Chondrocyte (in vitro differentiated cells): ENCODE measurements at regions not wholly inside any gene's neighbourhood (a gene's known extent, or its start where the extent isn't known, plus 50 kb on each side); places are given as distances from the start of the nearest gene placed in this dataset.
"Not testable (repeated sequence)": the region's sequence is repeated elsewhere in the genome, so short reads cannot be mapped to it uniquely, and the experiment has no call there.

Experiments used
- DNase-seq: peaks from one replicate; pipeline ENCODE4 v3.0.0; 2021; ENCODE audit warnings: mixed read lengths, low spot score
- H3K27ac Mint-ChIP-seq: one replicate; pipeline ENCODE4 v1.8.0; 2021; ENCODE audit warnings: mild to moderate bottlenecking, moderate library complexity, mixed read lengths; ENCODE audit not compliant: unreplicated experiment
- H3K27me3 Mint-ChIP-seq: 2 replicates; pipeline ENCODE4 v1.8.0; 2021; ENCODE audit warnings: low read depth, mixed read lengths
- H3K36me3 Mint-ChIP-seq: 2 replicates; pipeline ENCODE4 v1.8.0; 2021; ENCODE audit warnings: low read depth, mixed read lengths
- H3K4me1 Mint-ChIP-seq: 2 replicates; pipeline ENCODE4 v1.8.0; 2021; ENCODE audit warnings: low read depth, mild to moderate bottlenecking, mixed read lengths
- H3K4me3 Mint-ChIP-seq: one replicate; pipeline ENCODE4 v1.8.0; 2021; ENCODE audit warnings: mild to moderate bottlenecking, moderate library complexity, mixed read lengths; ENCODE audit not compliant: unreplicated experiment
- H3K9me3 Mint-ChIP-seq: 2 replicates; pipeline ENCODE4 v1.8.0; 2021; ENCODE audit warnings: low read depth, mixed read lengths
- TF ChIP-seq, protein P1 (sequence below): fragments of 200-600 bp; sonication (generic); IDR thresholded peaks from 2 replicates; pipeline ENCODE4 v1.5.0; 2021; ENCODE audit warnings: antibody characterized with exemption, mild to moderate bottlenecking, moderate library complexity

DNA sequence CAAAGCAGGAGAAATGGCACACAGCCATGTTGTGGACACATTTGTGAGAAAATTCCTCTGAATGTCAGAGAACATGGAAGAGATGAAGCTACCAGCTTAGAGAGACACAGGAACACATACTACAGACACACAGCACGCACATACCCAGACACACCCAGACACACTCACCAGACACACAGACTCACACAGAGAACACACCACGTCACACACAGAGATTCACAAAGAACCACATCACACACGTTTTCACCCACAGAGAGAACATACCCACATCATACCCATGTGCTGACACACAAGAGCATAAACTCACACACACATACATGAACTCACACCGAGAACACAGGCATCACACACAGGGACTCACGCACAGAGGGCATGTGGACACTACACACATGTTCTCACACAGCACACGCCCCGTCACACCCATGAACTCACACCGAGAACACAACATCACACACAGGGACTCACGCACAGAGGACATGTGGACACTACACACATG, 124.9 kb downstream of the METRNL start:
- H3K9me3 Mint-ChIP-seq: no peaks in the 10 kb centered on the region
- H3K27ac Mint-ChIP-seq: peak overlapping the region; percentile 25
- H3K27me3 Mint-ChIP-seq: no peaks in the 10 kb centered on the region
- H3K36me3 Mint-ChIP-seq: no peaks in the 10 kb centered on the region
- TF ChIP-seq, protein P1, sequence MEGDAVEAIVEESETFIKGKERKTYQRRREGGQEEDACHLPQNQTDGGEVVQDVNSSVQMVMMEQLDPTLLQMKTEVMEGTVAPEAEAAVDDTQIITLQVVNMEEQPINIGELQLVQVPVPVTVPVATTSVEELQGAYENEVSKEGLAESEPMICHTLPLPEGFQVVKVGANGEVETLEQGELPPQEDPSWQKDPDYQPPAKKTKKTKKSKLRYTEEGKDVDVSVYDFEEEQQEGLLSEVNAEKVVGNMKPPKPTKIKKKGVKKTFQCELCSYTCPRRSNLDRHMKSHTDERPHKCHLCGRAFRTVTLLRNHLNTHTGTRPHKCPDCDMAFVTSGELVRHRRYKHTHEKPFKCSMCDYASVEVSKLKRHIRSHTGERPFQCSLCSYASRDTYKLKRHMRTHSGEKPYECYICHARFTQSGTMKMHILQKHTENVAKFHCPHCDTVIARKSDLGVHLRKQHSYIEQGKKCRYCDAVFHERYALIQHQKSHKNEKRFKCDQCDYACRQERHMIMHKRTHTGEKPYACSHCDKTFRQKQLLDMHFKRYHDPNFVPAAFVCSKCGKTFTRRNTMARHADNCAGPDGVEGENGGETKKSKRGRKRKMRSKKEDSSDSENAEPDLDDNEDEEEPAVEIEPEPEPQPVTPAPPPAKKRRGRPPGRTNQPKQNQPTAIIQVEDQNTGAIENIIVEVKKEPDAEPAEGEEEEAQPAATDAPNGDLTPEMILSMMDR: no peak
- no peak for DNase-seq
- no peak overlapping the region for H3K4me3 Mint-ChIP-seq
- peaks cover 45% of the 10 kb centered on the region for H3K4me1 Mint-ChIP-seq

DNA sequence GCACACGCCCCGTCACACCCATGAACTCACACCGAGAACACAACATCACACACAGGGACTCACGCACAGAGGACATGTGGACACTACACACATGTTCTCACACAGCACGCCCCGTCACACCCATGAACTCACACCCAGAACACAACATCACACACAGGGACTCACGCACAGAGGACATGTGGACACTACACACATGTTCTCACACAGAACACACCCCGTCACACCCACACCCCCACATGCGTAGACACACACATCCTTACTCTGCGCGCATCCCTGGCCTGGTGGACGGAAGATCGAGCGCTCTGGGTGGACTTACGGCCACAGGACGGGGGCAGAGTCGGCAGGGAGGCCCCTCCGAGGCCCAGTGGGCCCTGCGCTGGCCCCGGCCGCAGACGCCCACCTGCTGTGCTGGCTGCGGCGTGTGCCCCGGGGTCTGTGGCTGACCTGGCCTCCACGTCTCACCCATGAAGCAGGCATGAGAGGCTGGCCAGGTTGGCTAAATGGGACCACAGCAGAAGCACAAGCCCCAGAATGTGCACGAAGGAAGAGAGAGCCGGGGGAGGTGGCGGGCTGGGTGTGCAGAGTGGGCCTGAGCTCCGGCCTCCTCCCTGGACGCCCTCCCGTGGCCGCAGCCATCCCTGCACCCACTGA, 125.5 kb downstream of the METRNL start:
- H3K9me3 Mint-ChIP-seq, H3K27me3 Mint-ChIP-seq, DNase-seq, H3K4me3 Mint-ChIP-seq, H3K36me3 Mint-ChIP-seq, H3K27ac Mint-ChIP-seq: not testable (repeated sequence)
- peaks cover 39% of the 10 kb centered on the region for H3K4me1 Mint-ChIP-seq

DNA sequence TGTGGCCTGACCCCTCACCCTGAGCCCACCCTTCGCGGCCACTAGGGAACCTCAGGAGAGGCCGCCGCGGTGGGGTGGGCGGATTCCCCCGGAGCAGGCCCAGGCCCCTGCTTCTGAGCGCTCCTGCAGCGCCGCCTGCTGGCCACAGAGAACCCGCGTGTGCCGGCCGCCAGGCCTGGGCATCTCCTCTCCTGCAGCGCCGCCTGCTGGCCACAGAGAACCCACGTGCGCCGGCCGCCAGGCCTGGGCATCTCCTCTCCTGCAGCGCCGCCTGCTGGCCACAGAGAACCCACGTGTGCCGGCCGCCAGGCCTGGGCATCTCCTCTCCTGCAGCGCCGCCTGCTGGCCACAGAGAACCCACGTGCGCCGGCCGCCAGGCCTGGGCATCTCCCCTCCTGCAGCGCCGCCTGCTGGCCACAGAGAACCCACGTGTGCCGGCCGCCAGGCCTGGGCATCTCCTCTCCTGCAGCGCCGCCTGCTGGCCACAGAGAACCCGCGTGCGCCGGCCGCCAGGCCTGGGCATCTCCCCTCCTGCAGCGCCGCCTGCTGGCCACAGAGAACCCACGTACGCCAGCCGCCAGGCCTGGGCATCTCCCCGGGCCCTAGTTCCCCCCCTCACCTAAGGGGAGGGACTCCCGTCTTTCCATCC, 126.1 kb downstream of the METRNL start:
- peaks cover 33% of the 10 kb centered on the region for H3K4me1 Mint-ChIP-seq
- not testable (repeated sequence) for H3K36me3 Mint-ChIP-seq, H3K4me3 Mint-ChIP-seq, H3K27me3 Mint-ChIP-seq, H3K27ac Mint-ChIP-seq, H3K9me3 Mint-ChIP-seq
- TF ChIP-seq, protein P1: peak; percentile 83
- DNase-seq: peak; percentile 75

DNA sequence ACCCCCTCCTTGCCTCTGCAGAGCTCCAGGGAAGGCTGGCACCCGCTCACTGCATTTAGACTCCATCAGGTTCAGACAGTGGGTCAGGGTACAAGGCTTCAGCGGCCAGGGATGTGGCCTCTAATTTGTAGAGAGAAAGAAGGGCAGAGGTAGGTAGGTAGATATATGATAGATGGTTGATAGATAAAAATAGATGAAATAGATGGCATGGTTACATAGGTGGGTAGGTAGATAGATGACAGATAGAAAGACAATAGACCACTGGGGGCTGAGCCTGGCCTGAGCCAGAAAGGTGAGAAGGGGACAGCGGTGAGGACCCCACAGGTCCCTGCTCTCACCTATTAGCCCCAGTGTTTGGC, 126.6 kb downstream of the METRNL start:
- peaks cover 28% of the 10 kb centered on the region for H3K4me1 Mint-ChIP-seq
- H3K27ac Mint-ChIP-seq, H3K36me3 Mint-ChIP-seq, H3K27me3 Mint-ChIP-seq, DNase-seq, H3K9me3 Mint-ChIP-seq, H3K4me3 Mint-ChIP-seq: not testable (repeated sequence)
- TF ChIP-seq, protein P1: peak; percentile 49

DNA sequence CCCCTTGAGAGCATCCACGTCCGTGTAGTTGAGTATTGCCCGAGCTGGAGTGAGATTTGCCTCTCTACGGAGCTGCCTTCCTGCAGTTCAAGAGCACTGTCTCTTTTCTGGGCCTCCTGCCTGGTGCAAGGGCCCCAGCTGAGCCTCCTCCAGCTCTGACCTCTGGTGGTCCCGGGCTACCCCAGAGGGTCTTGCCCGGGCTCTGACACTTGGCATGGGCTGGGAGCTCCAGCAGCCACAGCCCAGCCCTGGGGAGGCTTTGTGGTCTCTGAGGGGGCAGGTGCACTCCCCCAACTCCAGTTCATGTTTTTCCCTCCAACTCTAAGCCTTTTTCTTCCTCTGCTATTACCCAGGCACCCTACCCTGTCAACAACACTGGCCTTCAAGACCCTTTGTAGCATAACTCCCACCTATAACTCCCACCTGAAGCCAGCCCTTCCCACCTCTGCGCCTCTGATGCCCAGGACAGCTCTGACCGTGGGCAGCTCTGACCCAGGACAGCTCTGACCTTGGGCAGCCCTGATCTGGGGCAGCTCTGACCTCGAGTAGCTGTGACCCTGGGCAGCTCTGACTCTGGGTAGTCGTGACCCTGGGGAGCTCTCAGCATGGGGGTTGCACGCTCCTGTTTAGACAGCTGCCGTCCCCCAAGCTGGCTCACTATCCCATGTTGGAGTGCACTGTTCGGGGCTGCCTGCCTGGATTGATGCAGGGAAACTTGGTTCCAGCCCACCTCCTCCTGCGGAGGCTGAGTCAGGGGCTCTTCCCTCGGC, 127.6 kb downstream of the METRNL start:
- H3K4me1 Mint-ChIP-seq: peaks cover 24% of the 10 kb centered on the region
- DNase-seq: peak; percentile 83
- H3K27me3 Mint-ChIP-seq, H3K9me3 Mint-ChIP-seq, H3K4me3 Mint-ChIP-seq, H3K36me3 Mint-ChIP-seq, H3K27ac Mint-ChIP-seq: not testable (repeated sequence)

DNA sequence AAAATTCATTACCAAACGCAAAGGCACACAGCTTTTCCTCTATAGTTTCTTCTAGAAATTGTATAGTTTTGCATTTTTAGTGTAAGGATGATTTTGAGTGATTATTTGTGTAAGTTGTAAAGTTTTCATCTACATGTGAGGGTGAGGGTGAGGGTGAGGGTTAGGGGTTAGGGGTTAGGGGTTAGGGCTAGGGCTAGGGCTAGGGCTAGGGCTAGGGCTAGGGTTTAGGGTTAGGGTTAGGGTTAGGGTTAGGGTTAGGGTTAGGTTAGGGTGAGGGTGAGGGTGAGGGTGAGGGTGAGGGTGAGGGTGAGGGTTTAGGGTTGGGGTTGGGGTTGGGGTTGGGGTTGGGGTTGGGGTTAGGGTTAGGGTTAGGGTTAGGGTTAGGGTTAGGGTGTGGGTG, 167.6 kb downstream of the METRNL start:
- not testable (repeated sequence) for H3K36me3 Mint-ChIP-seq, H3K9me3 Mint-ChIP-seq, H3K4me3 Mint-ChIP-seq, H3K27me3 Mint-ChIP-seq, DNase-seq, H3K27ac Mint-ChIP-seq, H3K4me1 Mint-ChIP-seq
